ENCODE measurements at regions not wholly inside any gene's neighbourhood (a gene's known extent, or its start where the extent isn't known, plus 50 kb on each side); places are given as distances from the start of the nearest gene placed in this dataset.

GRCh38 chr2:125564471-125564870 is 1091.5 kb upstream of the GYPC start:
- DNase-seq (no peak), ATAC-seq (no peak)
- intact Hi-C loops (cut with micrococcal nuclease) = no loop called here

- no peak for ATAC-seq
- no peak for DNase-seq
- intact Hi-C loops (cut with micrococcal nuclease) = no loop called here
Measured at GRCh38 chr2:125566422-125566821, 1089.5 kb upstream of the GYPC start.

DNA sequence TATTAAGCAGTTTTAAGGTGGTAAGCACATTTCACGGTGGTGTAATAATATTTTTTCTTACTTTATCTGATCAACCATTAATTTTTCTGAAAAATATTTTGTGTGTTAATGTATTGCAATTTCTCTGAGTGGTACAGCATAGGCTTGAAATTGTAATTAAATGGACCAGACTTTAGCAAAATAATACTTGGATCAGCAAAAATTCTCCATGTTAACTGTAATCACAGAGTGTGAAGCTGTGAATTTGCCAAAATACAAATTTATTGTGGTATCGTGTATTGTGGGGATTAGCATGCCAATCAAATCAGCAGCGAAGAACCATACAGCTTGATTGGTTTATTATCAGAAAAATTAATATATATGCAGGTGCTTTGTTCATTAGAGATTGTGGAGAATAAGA is 1088.9 kb upstream of the GYPC start:
- DNase-seq = no peak
- intact Hi-C loops (cut with micrococcal nuclease) = no loop called here
- no peak for ATAC-seq

DNA sequence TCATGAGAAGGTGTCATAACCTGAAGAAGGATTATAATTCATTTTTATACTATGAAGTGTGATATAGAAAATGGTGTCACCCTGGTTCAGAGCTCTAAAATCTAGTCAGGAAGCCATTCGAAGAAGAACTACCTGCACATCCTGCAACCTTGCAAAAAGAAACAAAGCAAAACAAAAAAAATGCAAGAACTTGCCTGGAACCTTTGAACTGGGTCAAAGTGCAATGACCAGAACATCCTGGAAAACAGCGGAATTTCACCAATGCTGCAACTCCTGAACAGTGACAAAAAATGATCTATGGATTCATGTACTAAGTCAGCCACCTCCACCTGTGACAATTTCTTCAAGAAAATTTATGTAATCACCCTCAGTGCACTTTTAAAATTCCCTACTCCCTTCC is 1083.3 kb upstream of the GYPC start:
- ATAC-seq (no peak), DNase-seq (no peak)
- intact Hi-C loops (cut with micrococcal nuclease) = no loop called here

GRCh38 chr2:125573432-125573831 is 1082.5 kb upstream of the GYPC start:
- DNase-seq = no peak
- intact Hi-C loops (cut with micrococcal nuclease) = no loop called here
- ATAC-seq = no peak

- DNase-seq = no peak
- intact Hi-C loops (cut with micrococcal nuclease) = no loop called here
- no peak for ATAC-seq
Measured at GRCh38 chr2:125576558-125576957, 1079.4 kb upstream of the GYPC start.

DNA sequence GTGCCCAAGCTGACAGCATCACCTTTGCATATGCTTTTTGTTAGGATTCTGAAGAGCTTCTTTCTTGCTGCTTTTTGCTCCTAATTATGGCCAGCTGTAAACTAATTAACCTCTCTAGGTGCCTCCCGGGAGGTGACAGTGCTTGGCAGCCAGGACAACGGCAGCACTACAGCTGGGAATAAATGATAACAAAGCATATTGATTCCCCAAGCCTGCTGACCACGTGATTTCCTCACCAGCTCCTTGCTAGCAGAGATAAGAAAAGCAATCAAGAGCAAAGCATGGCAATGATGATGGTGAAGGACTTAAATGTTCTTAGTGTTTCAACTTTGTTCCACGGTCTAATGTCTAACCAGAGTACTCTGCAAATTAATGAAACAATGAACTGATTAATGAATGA is 1074.4 kb upstream of the GYPC start:
- ATAC-seq (no peak), DNase-seq (no peak)
- intact Hi-C loops (cut with micrococcal nuclease) = no loop called here

GRCh38 chr2:125582516-125582915 is 1073.4 kb upstream of the GYPC start:
- no peak for DNase-seq
- intact Hi-C loops (cut with micrococcal nuclease) = no loop called here
- ATAC-seq = no peak

GRCh38 chr2:125584732-125585131 is 1071.2 kb upstream of the GYPC start:
- intact Hi-C loops (cut with micrococcal nuclease) = no loop called here
- DNase-seq = no peak
- no peak for ATAC-seq

DNA sequence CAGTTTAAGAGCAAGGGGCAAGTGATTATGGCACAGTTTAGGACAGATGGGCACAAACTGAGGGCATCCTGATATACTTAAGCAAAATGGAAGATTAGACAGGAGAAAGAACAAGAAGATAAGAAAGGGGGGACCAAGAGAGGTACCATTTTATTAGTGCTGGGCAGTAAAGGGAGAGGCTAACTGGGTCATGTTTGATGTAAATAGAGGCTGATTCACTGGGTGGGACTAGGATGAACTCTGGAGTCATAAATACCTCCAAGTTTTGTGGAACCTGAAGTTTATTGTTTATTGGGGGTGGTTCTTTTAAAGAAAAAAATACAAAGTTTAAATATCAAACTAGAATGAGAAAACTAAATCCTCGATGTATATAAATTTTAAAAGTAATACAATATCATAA is 1067.2 kb upstream of the GYPC start:
- no peak for ATAC-seq
- DNase-seq = no peak
- intact Hi-C loops (cut with micrococcal nuclease) = no loop called here

DNA sequence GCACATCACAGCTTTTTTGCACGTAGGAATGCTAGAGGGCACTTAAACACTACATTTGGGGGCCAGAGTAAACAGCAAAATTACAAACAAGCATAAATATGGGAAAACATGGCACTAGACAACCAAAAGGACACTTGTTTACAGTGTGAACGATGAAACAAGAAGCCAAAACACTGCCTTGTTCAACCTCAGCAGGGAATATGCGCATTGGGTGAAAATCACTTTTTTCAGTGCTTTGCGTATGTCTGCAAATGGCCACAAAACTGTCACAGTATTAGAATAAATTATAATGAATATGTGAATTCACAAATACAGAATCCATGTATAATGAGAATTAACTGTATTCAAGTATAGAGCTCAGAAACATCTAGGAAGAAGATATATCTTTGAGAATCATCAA is 1064.0 kb upstream of the GYPC start:
- intact Hi-C loops (cut with micrococcal nuclease) = no loop called here

GRCh38 chr2:125593036-125593435 is 1062.9 kb upstream of the GYPC start:
- ATAC-seq = no peak

More for the DNA sequence above, 1064.0 kb upstream of the GYPC start:
- ATAC-seq (no peak), DNase-seq (no peak)

DNA sequence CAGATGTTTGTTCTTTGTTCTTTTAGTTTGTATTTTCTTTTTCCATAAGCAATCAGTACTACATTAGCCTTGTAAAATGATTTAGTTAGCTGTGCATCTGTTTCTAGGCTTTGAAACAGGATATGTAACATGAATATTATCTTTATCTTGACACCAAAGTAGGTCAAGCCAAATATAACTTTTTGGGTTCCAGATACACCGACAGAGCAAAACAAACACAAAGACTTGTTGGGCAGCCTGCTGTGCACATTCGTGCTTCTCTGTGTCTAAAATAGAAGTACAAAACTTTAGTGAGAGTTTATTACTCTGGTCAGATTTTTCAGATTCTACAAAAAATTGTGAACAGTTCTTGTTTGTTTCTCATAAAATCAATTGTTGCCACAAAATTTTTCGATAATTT is 1059.3 kb upstream of the GYPC start:
- intact Hi-C loops (cut with micrococcal nuclease) = no loop called here
- no peak for ATAC-seq

More at GRCh38 chr2:125593036-125593435, 1062.9 kb upstream of the GYPC start:
- DNase-seq = no peak
- intact Hi-C loops (cut with micrococcal nuclease) = no loop called here

GRCh38 chr2:125615438-125615837 is 1040.5 kb upstream of the GYPC start:
- no peak for DNase-seq
- no peak for ATAC-seq
- intact Hi-C loops (cut with micrococcal nuclease) = no loop called here

More for the DNA sequence above, 1059.3 kb upstream of the GYPC start:
- no peak for DNase-seq

GRCh38 chr2:125630377-125630776 is 1025.6 kb upstream of the GYPC start:
- DNase-seq = no peak
- intact Hi-C loops (cut with micrococcal nuclease) = no loop called here
- ATAC-seq = no peak

GRCh38 chr2:125634662-125635061 is 1021.3 kb upstream of the GYPC start:
- intact Hi-C loops (cut with micrococcal nuclease) = no loop called here
- DNase-seq (no peak), ATAC-seq (no peak)

GRCh38 chr2:125638345-125638744 is 1017.6 kb upstream of the GYPC start:
- DNase-seq (no peak), ATAC-seq (no peak)
- intact Hi-C loops (cut with micrococcal nuclease) = no loop called here

DNA sequence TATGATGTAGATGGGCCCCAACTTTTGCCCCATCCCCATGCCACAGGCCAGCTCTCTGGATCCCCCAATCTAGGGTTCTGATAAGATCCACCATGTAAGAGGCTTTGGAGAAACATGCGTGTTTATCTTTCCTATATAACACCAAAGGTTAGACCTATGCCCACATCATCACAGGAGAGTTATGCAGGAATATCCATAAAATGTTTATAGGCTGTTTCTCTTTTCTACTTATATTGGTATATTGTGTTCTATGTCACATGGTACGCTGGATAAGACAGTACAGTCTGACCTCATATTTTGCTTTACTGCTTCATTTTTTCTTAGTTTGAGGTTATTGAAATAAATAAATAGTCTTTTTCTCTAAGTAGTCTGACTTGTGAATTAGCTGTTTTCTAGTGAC is 1013.9 kb upstream of the GYPC start:
- DNase-seq (no peak), ATAC-seq (no peak)
- intact Hi-C loops (cut with micrococcal nuclease) = no loop called here

DNA sequence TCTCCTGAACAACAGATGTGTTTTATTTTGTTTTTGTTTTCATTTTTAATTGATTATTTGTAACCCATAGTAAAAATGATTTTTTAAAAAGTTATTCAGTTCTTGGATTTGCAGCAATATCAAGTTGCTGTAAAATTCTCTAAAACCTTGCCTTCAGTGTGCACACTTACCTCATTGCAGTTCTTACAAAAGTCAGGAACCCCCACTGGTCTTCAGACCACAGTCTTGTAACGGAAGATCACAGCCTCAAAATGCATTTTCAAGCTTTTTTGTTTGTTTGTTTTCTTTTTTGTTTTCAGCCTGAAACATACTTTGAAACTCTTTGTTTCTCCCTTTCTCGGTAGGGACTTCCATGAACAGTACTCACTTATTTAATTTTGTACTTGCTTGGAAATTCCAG is 1012.8 kb upstream of the GYPC start:
- intact Hi-C loops (cut with micrococcal nuclease) = no loop called here
- ATAC-seq (no peak), DNase-seq (no peak)

DNA sequence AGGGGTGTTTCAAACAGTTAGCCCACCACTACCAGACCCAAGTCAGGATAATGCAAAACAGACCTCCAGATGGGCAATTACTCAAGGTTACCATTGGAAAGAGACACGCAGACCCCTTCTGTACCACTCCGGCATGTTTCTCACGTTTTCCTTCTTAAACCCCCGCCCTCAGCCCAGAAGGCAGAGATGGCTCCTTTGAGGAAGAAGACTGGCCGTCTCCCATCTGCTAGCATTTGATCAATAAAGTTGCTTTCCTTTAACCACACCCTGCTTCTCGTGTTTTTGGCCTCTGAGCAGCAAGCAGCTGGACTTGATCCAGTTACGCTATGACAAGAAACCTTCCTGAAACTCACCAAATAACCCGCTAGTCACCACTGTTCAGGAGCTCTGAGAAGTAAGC is 1012.4 kb upstream of the GYPC start:
- DNase-seq (no peak), ATAC-seq (no peak)
- intact Hi-C loops (cut with micrococcal nuclease) = no loop called here

DNA sequence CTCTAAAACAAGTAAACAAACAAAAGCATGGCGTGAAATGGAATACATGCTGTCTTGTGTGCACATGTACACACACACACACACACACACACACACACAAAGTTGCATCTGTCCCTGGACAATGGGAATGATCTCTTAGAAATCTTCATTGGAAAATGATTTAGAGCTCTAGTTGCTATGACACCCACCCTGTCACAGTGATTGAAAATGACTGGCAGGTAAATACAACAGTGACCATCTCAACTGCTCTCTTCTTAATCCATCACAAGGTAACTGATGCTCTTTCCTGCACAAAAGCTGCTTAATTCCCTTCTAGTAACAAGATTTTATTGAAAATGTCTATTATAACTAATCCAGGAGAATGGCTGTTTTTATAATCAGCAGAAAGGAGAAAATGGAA is 1011.7 kb upstream of the GYPC start:
- ATAC-seq = no peak
- no peak for DNase-seq
- intact Hi-C loops (cut with micrococcal nuclease) = no loop called here

DNA sequence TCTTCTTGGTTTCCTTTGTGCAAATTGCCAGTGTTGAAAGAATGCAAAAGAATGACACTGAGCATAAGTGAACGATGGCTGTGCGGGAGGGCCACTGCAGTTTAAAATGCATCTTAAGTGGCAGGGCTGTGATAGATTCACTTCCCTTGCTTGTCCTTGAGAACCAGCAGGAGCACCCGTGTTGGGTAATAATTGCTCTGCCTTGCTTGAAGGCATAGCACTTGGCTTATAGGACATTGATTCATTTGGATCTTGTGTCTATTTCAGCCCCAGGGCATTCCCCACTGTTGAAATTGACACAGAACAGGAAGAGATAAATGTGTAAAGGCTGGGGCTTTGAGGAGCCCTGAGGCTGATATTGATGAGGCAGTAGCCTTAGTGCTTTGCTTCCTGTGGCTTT is 1003.7 kb upstream of the GYPC start:
- intact Hi-C loops (cut with micrococcal nuclease) = no loop called here
- no peak for ATAC-seq
- no peak for DNase-seq

Data from left ventricle myocardium superior (tissue), 1 donor.